ENCODE measurements at regions not wholly inside any gene's neighbourhood (a gene's known extent, or its start where the extent isn't known, plus 50 kb on each side); places are given as distances from the start of the nearest gene placed in this dataset.
"Not testable (repeated sequence)": the region's sequence is repeated elsewhere in the genome, so short reads cannot be mapped to it uniquely, and the experiment has no call there.

- no peak for DNase-seq (ENCODE audit: extremely low read depth in 1 of 11, low read depth in 9 of 11, low spot score in 4 of 11)
Observed at GRCh38 chr20:6696001-6696400, 71.5 kb upstream of the BMP2 start.

DNA sequence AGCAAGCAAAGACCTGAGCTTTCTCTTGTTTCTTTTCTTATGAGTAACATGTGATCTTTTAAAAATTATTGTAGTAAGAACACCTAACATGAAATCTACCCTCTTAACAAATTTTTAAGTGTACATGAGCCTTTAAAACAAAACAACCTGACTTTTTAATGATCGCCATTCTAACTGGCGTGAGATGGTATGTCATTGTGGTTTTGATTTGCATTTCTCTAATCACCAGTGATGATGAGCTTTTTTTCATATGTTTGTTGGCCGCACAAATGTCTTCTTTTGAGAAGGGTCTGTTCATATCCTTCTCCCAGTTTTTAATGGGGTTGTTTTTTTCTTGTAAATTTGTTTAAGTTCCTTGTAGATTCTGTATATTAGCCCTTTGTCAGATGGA, 73.7 kb upstream of the BMP2 start:
- not testable (repeated sequence) for DNase-seq (ENCODE audit: extremely low read depth in 1 of 11, low read depth in 9 of 11, low spot score in 4 of 11)

DNA sequence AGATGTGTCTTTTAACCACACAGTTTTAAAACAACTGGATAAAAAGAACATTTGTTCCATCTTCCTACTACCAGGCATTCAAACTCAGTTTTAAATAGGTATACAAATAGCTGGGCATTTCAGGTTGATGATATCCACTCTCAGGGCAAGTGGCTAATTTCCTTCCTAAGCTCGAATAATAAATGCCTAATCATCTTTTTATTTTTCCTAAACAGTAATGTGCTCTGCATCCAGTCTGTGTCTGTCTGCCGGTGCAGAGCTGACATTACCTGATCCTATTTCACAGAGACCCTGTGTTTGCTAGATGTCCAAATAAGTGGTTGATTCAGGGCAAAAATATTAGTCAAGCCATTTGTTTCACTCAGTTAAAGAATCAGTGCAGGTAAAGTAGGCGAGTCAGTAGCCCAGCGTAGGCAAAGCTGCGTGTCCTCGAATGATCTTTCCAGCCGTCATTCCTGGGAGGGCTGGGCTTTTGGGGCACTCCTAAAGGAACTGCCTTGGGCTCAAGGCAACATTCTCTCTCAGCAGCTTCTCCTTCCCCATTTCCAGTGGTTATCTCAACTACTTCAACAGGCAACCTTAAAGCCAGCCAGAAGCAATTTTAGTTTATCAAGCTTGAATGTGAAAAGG, 74.2 kb upstream of the BMP2 start:
- no peak for DNase-seq (ENCODE audit: extremely low read depth in 1 of 11, low read depth in 9 of 11, low spot score in 4 of 11)

- DNase-seq (ENCODE audit: extremely low read depth in 1 of 11, low read depth in 9 of 11, low spot score in 4 of 11) = no peak
Observed at GRCh38 chr20:6692566-6693173, 74.8 kb upstream of the BMP2 start.

- DNase-seq (ENCODE audit: extremely low read depth in 1 of 11, low read depth in 9 of 11, low spot score in 4 of 11) = no peak
Observed at GRCh38 chr20:6691516-6691915, 76.0 kb upstream of the BMP2 start.

GRCh38 chr20:6689339-6689973, 78.0 kb upstream of the BMP2 start:
- DNase-seq (ENCODE audit: extremely low read depth in 1 of 11, low read depth in 9 of 11, low spot score in 4 of 11) = no peak

DNA sequence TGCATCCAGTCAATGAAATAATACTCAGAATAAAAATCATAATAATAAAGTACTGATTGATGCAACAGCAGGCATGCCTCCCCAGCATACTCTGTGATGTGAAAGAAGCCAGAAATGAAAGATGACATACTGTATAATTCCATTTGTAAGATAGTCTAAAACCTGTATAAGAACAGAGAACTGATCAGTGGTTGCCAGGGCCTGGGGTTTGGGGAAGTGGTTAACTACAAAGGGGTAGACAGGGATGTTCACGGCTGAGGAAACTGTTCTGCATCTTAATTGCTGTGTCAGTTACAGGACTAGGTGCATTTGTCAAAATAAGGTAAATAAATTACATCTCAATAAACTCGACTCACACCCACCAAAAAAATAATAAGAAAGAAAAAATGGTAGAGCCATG, 81.3 kb upstream of the BMP2 start:
- no peak for DNase-seq (ENCODE audit: extremely low read depth in 1 of 11, low read depth in 9 of 11, low spot score in 4 of 11)

DNA sequence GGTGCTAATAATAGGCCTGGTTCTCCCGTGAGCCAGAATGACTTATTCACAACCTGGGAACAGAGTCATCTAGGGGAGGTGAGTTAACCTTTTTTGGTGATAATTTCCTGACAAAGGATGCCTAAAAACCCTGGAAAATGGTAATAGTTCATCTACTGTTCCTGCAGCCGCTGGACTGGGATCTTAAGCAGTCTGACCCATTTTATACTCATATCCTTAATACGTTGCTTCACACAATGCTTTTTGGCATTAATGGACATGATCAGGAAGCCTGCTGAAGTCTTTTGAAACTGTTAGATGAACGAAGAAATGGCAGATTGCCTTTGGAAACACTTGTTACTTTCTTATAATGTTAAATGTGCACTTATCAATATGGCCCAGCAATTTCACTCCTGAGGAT, 81.9 kb upstream of the BMP2 start:
- no peak for DNase-seq (ENCODE audit: extremely low read depth in 1 of 11, low read depth in 9 of 11, low spot score in 4 of 11)

GRCh38 chr20:6685181-6685582, 82.3 kb upstream of the BMP2 start:
- no peak for DNase-seq (ENCODE audit: extremely low read depth in 1 of 11, low read depth in 9 of 11, low spot score in 4 of 11)

DNA sequence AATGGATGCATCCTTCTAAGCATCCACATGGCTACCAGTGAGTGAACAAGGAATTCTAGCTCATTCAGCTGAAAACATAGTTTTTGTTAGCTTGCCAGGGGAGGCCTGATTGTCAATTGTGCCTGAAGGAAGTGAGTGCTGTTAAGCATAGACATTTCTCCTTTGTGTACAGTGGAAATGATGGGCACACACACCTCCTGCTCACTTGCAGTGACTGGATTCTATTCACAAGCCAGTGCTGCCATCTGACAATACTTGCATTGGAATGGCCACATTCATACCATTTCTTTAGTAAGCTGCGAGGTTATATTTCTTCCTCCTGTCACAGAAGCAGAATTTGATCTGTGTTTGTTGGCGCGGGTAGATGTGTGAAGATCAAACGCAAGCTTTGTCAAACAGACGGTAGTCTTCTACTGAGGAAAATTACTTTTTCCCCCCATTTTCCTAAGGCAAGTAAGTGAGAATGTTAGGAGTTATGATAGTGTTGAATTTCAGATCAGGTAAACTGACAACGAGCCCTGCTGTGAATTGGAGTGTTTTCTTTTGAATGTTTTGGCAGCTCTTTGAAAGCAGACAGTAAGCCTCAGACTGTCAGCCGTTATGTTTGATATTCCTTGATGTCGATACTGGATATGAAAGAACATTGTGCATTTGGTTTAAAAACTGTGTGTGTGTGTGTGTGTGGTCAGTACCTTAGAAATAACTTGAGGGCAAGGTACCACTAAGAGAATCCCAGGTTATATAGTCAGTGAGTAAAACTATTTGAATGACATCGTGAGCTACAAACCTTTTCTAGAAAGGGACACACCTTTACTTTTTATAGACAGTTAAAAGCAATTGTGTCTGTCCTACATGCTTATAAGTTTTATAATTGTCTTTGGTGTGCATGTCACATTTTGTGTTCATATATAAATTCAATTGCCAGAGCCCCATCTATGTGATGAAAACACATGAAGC, 84.2 kb upstream of the BMP2 start:
- DNase-seq (ENCODE audit: extremely low read depth in 1 of 11, low read depth in 9 of 11, low spot score in 4 of 11) = no peak

- DNase-seq (ENCODE audit: extremely low read depth in 1 of 11, low read depth in 9 of 11, low spot score in 4 of 11) = no peak
Observed at GRCh38 chr20:6680854-6681253, 86.6 kb upstream of the BMP2 start.

DNA sequence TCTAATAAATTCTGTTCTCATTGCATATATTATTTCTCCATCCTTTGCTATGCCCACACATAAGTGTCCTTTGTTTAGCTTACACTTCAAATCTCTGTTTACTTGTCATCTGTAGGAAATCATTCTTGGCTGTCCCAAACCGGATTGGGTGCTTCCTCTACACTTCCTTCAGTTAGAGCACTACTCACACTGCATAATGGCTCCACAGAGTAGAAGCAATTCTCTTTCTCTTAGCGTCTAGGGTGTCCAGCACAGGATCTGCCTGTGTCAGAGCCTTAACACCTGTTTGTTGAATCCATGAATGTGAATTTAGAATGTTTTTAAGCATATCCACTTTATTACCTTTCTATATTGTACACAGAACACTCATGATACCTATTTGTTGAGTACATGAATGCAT, 87.0 kb upstream of the BMP2 start:
- no peak for DNase-seq (ENCODE audit: extremely low read depth in 1 of 11, low read depth in 9 of 11, low spot score in 4 of 11)

DNA sequence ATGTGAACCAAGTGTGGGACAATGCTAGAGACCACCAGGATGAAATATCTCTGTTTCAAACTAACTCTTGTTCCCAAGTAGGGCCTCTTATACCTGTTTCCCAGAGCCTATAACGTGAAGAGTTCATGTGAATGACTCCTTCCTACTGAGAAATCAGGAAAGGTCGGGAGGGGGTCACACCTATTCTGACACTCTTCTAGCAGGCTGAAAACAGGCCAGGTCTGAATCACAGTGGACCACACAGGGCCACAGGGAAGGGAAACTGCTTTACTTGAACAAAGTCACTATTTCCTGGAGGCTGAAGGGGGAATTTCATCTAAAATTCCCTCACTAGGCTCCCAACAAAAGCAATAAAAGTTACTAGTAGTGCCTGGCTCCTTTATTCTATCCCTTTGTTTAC, 88.4 kb upstream of the BMP2 start:
- no peak for DNase-seq (ENCODE audit: extremely low read depth in 1 of 11, low read depth in 9 of 11, low spot score in 4 of 11)

GRCh38 chr20:6678101-6678500, 89.4 kb upstream of the BMP2 start:
- no peak for DNase-seq (ENCODE audit: extremely low read depth in 1 of 11, low read depth in 9 of 11, low spot score in 4 of 11)

- no peak for DNase-seq (ENCODE audit: extremely low read depth in 1 of 11, low read depth in 9 of 11, low spot score in 4 of 11)
Observed at GRCh38 chr20:6674831-6675230, 92.7 kb upstream of the BMP2 start.

- no peak for DNase-seq (ENCODE audit: extremely low read depth in 1 of 11, low read depth in 9 of 11, low spot score in 4 of 11)
Observed at GRCh38 chr20:6673071-6673470, 94.4 kb upstream of the BMP2 start.

DNA sequence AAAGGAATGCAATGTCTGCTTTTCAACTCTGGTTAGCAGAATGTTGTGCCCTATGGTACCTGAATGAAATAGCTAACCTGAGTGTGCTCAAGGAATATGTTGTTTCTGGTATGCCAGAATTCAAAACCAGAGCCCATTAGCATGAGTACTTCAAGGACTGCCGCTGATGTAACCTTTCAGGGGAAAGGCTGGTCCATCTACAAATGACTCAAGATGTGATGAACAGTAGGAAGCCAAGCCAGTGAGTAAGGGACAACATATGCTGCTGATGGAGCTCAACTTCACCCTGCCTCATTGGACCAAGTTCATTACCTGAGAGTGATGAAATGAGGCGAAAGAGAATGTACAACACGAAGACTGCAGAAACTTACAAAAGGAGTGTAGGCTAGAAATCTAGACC, 95.7 kb upstream of the BMP2 start:
- DNase-seq (ENCODE audit: extremely low read depth in 1 of 11, low read depth in 9 of 11, low spot score in 4 of 11) = no peak

GRCh38 chr20:6668546-6668945, 98.9 kb upstream of the BMP2 start:
- DNase-seq (ENCODE audit: extremely low read depth in 1 of 11, low read depth in 9 of 11, low spot score in 4 of 11) = no peak

- no peak for DNase-seq (ENCODE audit: extremely low read depth in 1 of 11, low read depth in 9 of 11, low spot score in 4 of 11)
Observed at GRCh38 chr20:6665621-6666355, 101.7 kb upstream of the BMP2 start.

Measured in renal cortex interstitium (tissue), 11 donors.